Mesendoderm (in vitro differentiated cells): ENCODE measurements at regions not wholly inside any gene's neighbourhood (a gene's known extent, or its start where the extent isn't known, plus 50 kb on each side); places are given as distances from the start of the nearest gene placed in this dataset.

Source experiments
- DNase-seq: peaks from one replicate; pipeline ENCODE4 v3.0.0; 2013
- H2AK5ac ChIP-seq: 2 replicates; pipeline ENCODE4 v1.6.1; 2013; ENCODE audit warnings: low read length, inconsistent platforms
- H2BK120ac ChIP-seq: 2 replicates; pipeline ENCODE4 v1.6.1; 2013; ENCODE audit warnings: low read depth, mild to moderate bottlenecking, low read length, moderate library complexity, mixed read lengths
- H2BK15ac ChIP-seq: replicated peaks from 2 replicates; pipeline ENCODE4 v1.6.1; 2013; ENCODE audit warnings: low read depth, mild to moderate bottlenecking, moderate library complexity
- H2BK5ac ChIP-seq: 2 replicates; pipeline ENCODE4 v1.6.1; 2013; ENCODE audit warnings: low read length, inconsistent platforms
- H3K18ac ChIP-seq: 2 replicates; pipeline ENCODE4 v1.6.1; 2013; ENCODE audit warnings: mild to moderate bottlenecking, low read length, mixed read lengths
- H3K23ac ChIP-seq: one replicate; pipeline ENCODE4 v1.6.1; 2013; ENCODE audit warnings: low read length
- H3K27ac ChIP-seq: 2 replicates; pipeline ENCODE4 v1.5.1; 2013; ENCODE audit warnings: low read depth, mild to moderate bottlenecking, inconsistent platforms, low read length, moderate library complexity
- H3K27me3 ChIP-seq: 2 replicates; pipeline ENCODE4 v1.6.1; 2013; ENCODE audit warnings: low read length, control low read depth, mild to moderate bottlenecking, inconsistent platforms; ENCODE audit not compliant: insufficient read depth, poor library complexity
- H3K36me3 ChIP-seq: 2 replicates; pipeline ENCODE4 v1.6.1; 2013; ENCODE audit warnings: low read length, inconsistent platforms; ENCODE audit not compliant: control insufficient read depth, insufficient read depth
- H3K4ac ChIP-seq: one replicate; pipeline ENCODE4 v1.6.1; 2013; ENCODE audit warnings: low read depth, mild to moderate bottlenecking, low read length, moderate library complexity
- H3K4me1 ChIP-seq: 2 replicates; pipeline ENCODE4 v1.6.1; 2013; ENCODE audit warnings: low read depth, low read length, inconsistent platforms; ENCODE audit not compliant: control insufficient read depth
- H3K4me2 ChIP-seq: 2 replicates; pipeline ENCODE4 v1.6.1; 2013; ENCODE audit warnings: low read length
- H3K4me3 ChIP-seq: 2 replicates; pipeline ENCODE4 v1.5.1; 2013; ENCODE audit warnings: mild to moderate bottlenecking, low read length
- H3K56ac ChIP-seq: one replicate; pipeline ENCODE4 v1.6.1; 2013; ENCODE audit warnings: low read length
- H3K79me1 ChIP-seq: 2 replicates; pipeline ENCODE4 v1.6.1; 2013; ENCODE audit warnings: low read length, inconsistent platforms
- H3K79me2 ChIP-seq: 2 replicates; pipeline ENCODE4 v1.6.1; 2013; ENCODE audit warnings: mild to moderate bottlenecking, low read length; ENCODE audit not compliant: control insufficient read depth, insufficient read depth
- H3K9ac ChIP-seq: 2 replicates; pipeline ENCODE4 v1.6.1; 2013; ENCODE audit warnings: low read length, inconsistent platforms
- H4K5ac ChIP-seq: one replicate; pipeline ENCODE4 v1.6.1; 2013; ENCODE audit warnings: low read length
- H4K8ac ChIP-seq: one replicate; pipeline ENCODE4 v1.6.1; 2013; ENCODE audit warnings: low read depth, mild to moderate bottlenecking, control low read depth, low read length, moderate library complexity
- WGBS: extraction: QIAGEN DNeasy Blood & Tissue Kit; methylation state at CpG from one replicate; pipeline ENCODE4 v1.1.7; 2013; ENCODE audit warnings: low lambda C conversion rate, missing lambda C conversion rate; ENCODE audit not compliant: insufficient coverage; ENCODE audit errors: extremely low coverage; 5-methylcytosine and 5-hydroxymethylcytosine counted together

- Histone ChIP-seq H3K4me3 (no peak overlapping the region), H3K36me3 (no peaks in the 10 kb centered on the region), H4K5ac (no peak overlapping the region), H3K23ac (no peak overlapping the region), H3K79me2 (no peaks in the 10 kb centered on the region), H2AK5ac (no peak overlapping the region), H3K4me2 (no peak overlapping the region), H3K4me1 (no peaks in the 10 kb centered on the region), H3K27me3 (no peaks in the 10 kb centered on the region), H3K56ac (no peak overlapping the region), H3K9ac (no peak overlapping the region), H3K18ac (no peak overlapping the region), H3K4ac (no peak overlapping the region), H3K79me1 (no peaks in the 10 kb centered on the region), H3K27ac (no peak overlapping the region), H4K8ac (no peak overlapping the region), H2BK5ac (no peak overlapping the region), H2BK120ac (no peak overlapping the region), H2BK15ac (no peak overlapping the region)
- no CpG with 5 or more reads among the region's 9 CpGs for WGBS
- no peak for DNase-seq
These were observed 135.0 kb downstream of the MYCN start for GRCh38 chr2:16075045-16076012.

DNA sequence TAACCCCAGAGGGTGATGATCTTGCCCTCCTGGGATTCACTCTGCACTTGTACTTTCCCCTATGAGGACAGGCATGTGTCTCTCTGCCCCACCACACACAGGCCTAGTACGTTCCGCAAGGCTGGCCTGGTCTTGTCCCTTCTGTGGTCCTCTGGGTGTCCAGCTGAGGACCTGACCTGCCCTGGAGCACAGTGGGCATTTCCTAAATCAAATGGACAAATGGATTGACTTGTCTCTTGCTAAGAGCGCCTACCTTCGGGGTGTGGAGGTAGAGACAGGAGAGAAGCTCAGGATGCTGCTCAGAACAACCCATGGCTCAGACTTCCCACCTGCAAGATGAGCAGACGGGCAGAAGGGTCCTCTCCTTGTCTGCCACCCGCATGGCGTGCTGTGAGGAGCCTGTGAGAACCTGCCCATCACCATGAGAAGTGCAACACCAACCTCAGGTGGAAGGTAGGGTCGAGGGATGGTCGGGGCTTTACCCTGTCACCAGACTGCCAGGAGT, 133.6 kb downstream of the MYCN start:
- Histone ChIP-seq H2BK5ac (no peak overlapping the region), H3K4me3 (no peak overlapping the region), H3K4me2 (no peak overlapping the region), H3K4ac (no peak overlapping the region), H3K23ac (no peak overlapping the region), H3K79me1 (no peaks in the 10 kb centered on the region), H2BK120ac (no peak overlapping the region), H3K18ac (no peak overlapping the region), H3K4me1 (peaks cover 3% of the 10 kb centered on the region), H2BK15ac (no peak overlapping the region), H3K79me2 (no peaks in the 10 kb centered on the region), H3K36me3 (no peaks in the 10 kb centered on the region), H3K27ac (no peak overlapping the region), H3K9ac (no peak overlapping the region), H2AK5ac (no peak overlapping the region), H3K56ac (no peak overlapping the region), H3K27me3 (no peaks in the 10 kb centered on the region), H4K5ac (no peak overlapping the region), H4K8ac (no peak overlapping the region)
- no CpG with 5 or more reads among the region's 9 CpGs for WGBS
- no peak for DNase-seq

GRCh38 chr2:16073471-16073870, 133.1 kb downstream of the MYCN start:
- H3K4me3 ChIP-seq, result no peak overlapping the region
- no peak overlapping the region for H3K56ac ChIP-seq

GRCh38 chr2:16072638-16073290, 132.4 kb downstream of the MYCN start:
- no peaks in the 10 kb centered on the region for H3K79me2 ChIP-seq
- H2BK120ac ChIP-seq, result no peak overlapping the region
- no peak overlapping the region for H3K4me2 ChIP-seq
- H2BK5ac ChIP-seq, result no peak overlapping the region
- H3K23ac ChIP-seq, result no peak overlapping the region
- DNase-seq, result no peak
- H3K36me3 ChIP-seq, result no peaks in the 10 kb centered on the region
- no peaks in the 10 kb centered on the region for H3K79me1 ChIP-seq
- H4K8ac ChIP-seq, result no peak overlapping the region
- no peak overlapping the region for H4K5ac ChIP-seq
- no peak overlapping the region for H3K18ac ChIP-seq
- H3K56ac ChIP-seq, result no peak overlapping the region
- no peaks in the 10 kb centered on the region for H3K27me3 ChIP-seq
- H3K4me3 ChIP-seq, result no peak overlapping the region
- no peak overlapping the region for H3K4ac ChIP-seq
- H2BK15ac ChIP-seq, result no peak overlapping the region
- H3K9ac ChIP-seq, result no peak overlapping the region
- no peak overlapping the region for H3K27ac ChIP-seq
- no CpG with 5 or more reads among the region's 7 CpGs for WGBS
- peaks cover 6% of the 10 kb centered on the region for H3K4me1 ChIP-seq
- peak overlapping the region; percentile 18 for H2AK5ac ChIP-seq

More at GRCh38 chr2:16073471-16073870, 133.1 kb downstream of the MYCN start:
- H3K4me2 ChIP-seq, result no peak overlapping the region
- H3K27ac ChIP-seq, result no peak overlapping the region
- no peak overlapping the region for H3K9ac ChIP-seq
- H2AK5ac ChIP-seq, result no peak overlapping the region
- no peak overlapping the region for H2BK120ac ChIP-seq
- no peak for DNase-seq
- no peak overlapping the region for H4K5ac ChIP-seq
- no peak overlapping the region for H2BK5ac ChIP-seq
- no peaks in the 10 kb centered on the region for H3K79me1 ChIP-seq
- H3K23ac ChIP-seq, result no peak overlapping the region
- H3K27me3 ChIP-seq, result no peaks in the 10 kb centered on the region
- H3K4ac ChIP-seq, result no peak overlapping the region
- peaks cover 4% of the 10 kb centered on the region for H3K4me1 ChIP-seq
- H3K79me2 ChIP-seq, result no peaks in the 10 kb centered on the region
- no CpG with 5 or more reads among the region's 4 CpGs for WGBS
- H4K8ac ChIP-seq, result no peak overlapping the region
- no peak overlapping the region for H3K18ac ChIP-seq
- H2BK15ac ChIP-seq, result no peak overlapping the region
- no peaks in the 10 kb centered on the region for H3K36me3 ChIP-seq

DNA sequence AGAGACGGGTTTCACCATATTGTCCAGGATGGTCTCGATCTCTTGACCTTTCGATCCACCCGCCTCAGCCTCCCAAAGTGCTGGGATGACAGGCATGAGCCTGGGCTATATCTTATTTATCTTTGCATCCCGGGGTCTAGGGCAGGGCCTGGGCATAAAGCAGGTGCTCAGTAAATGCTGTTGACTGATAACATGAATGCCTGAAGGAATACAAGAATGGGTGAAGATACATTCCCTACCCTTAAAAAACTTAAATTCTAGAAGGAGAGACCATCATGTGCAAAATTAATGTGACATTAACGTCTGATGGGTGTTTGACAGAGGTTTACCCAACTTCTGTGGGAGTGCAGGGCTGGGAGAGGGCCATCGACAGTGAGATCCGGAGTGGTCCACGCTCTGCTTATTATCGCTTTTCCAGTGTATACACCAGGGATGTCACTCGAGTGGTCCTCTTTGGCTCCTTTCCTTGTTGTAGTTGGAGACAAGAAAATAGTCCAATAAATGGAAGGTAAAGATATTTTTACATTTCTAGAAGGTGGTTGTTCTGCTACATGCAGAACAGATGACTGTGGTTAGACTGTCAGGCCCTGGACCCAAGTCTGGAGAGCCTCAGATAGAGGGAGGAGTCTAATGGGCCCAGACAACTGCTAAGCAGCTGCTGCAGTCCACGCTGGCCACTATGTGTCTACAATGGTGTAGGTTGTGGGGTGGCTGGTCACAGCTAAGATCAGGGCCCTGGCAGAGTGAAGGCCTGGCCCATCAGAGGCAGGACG, 131.7 kb downstream of the MYCN start:
- H2BK15ac ChIP-seq, result no peak overlapping the region
- H3K79me2 ChIP-seq, result no peaks in the 10 kb centered on the region
- no peak overlapping the region for H3K27ac ChIP-seq
- peak overlapping the region; percentile 18 for H2AK5ac ChIP-seq
- H3K27me3 ChIP-seq, result no peaks in the 10 kb centered on the region
- WGBS, result no CpG with 5 or more reads among the region's 13 CpGs
- no peaks in the 10 kb centered on the region for H3K79me1 ChIP-seq
- no peak overlapping the region for H2BK5ac ChIP-seq
- H4K5ac ChIP-seq, result no peak overlapping the region
- no peak overlapping the region for H3K4ac ChIP-seq
- H3K23ac ChIP-seq, result peak overlapping the region; percentile 70
- H3K36me3 ChIP-seq, result no peaks in the 10 kb centered on the region
- no peak overlapping the region for H2BK120ac ChIP-seq
- H3K4me1 ChIP-seq, result peaks cover 7% of the 10 kb centered on the region
- no peak overlapping the region for H3K9ac ChIP-seq
- H3K4me3 ChIP-seq, result no peak overlapping the region
- no peak overlapping the region for H4K8ac ChIP-seq
- no peak overlapping the region for H3K56ac ChIP-seq
- no peak overlapping the region for H3K4me2 ChIP-seq
- no peak overlapping the region for H3K18ac ChIP-seq
- DNase-seq, result no peak
